HUES48 (cell line): ENCODE measurements at regions not wholly inside any gene's neighbourhood (a gene's known extent, or its start where the extent isn't known, plus 50 kb on each side); places are given as distances from the start of the nearest gene placed in this dataset.
A peak's percentile ranks its signal among the peaks of the same experiment; 100 is the strongest.
"Not testable (repeated sequence)": the region's sequence is repeated elsewhere in the genome, so short reads cannot be mapped to it uniquely, and the experiment has no call there.

ENCODE experiments used
- H3K27ac ChIP-seq: one replicate; pipeline ENCODE4 v1.7.0; 2013; ENCODE audit warnings: low read depth, low read length, inconsistent platforms
- H3K27me3 ChIP-seq: 2 replicates; pipeline ENCODE4 v1.6.1; 2013; ENCODE audit warnings: mild to moderate bottlenecking, low read length; ENCODE audit not compliant: control insufficient read depth, insufficient read depth
- H3K36me3 ChIP-seq: 2 replicates; pipeline ENCODE4 v1.6.1; 2013; ENCODE audit warnings: low read length; ENCODE audit not compliant: control insufficient read depth, insufficient read depth
- H3K4me1 ChIP-seq: 2 replicates; pipeline ENCODE4 v1.6.1; 2013; ENCODE audit warnings: mild to moderate bottlenecking, low read length; ENCODE audit not compliant: control insufficient read depth, insufficient read depth
- H3K4me3 ChIP-seq: 2 replicates; pipeline ENCODE4 v1.5.1; 2013; ENCODE audit warnings: mild to moderate bottlenecking, low read depth, low read length
- H3K9ac ChIP-seq: 2 replicates; pipeline ENCODE4 v1.6.1; 2013; ENCODE audit warnings: mild to moderate bottlenecking, low read depth, low read length, moderate library complexity
- H3K9me3 ChIP-seq: 2 replicates; pipeline ENCODE4 v1.6.1; 2013; ENCODE audit warnings: low read length; ENCODE audit not compliant: control insufficient read depth, insufficient read depth

DNA sequence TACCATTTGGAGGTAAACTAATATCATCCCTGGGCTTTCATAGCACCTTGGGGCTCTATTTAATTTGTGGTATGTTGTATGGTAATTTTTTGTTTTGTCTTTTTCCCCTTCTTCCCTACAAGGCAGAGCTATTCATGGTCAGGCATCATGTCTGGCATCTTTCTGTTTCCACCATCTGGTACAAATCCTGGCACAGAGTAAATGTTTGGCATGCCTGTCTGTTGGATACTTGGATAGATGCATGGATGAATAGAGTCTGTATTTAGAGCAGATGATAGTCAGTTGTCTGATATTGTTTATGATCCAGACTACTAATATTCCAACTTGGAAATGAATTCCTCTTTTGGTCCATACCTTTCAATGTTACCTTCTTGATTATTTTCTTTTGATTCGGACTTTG, 139.8 kb downstream of the NEDD1 start:
- no peak overlapping the region for H3K27ac ChIP-seq
- no peak overlapping the region for H3K9ac ChIP-seq
- H3K27me3 ChIP-seq, result no peaks in the 10 kb centered on the region
- H3K4me1 ChIP-seq, result peaks cover 14% of the 10 kb centered on the region
- H3K9me3 ChIP-seq, result no peaks in the 10 kb centered on the region
- H3K36me3 ChIP-seq, result no peaks in the 10 kb centered on the region
- H3K4me3 ChIP-seq, result no peak overlapping the region

DNA sequence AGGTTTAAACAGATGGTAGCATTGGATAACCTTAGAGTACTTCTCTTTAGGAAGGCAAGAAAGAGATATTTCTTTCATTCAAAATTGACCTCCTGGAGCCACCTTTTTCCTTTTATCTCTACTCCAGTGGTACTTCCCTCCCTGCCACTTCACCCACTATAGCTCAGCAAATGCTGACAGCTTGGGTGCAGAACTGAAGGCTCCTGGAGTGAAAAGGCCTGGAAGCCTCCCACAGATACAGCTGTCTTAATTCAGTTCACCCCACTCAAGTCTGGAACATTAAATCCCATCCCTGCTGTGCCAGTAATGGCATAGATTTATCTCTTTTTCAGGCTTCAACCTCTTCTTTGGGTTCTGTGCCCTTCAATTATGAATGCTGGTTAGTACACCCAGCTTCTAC, 140.3 kb downstream of the NEDD1 start:
- Histone ChIP-seq H3K9ac (no peak overlapping the region), H3K4me3 (no peak overlapping the region), H3K27me3 (no peaks in the 10 kb centered on the region), H3K9me3 (no peaks in the 10 kb centered on the region), H3K36me3 (no peaks in the 10 kb centered on the region), H3K27ac (no peak overlapping the region), H3K4me1 (peaks cover 16% of the 10 kb centered on the region)

DNA sequence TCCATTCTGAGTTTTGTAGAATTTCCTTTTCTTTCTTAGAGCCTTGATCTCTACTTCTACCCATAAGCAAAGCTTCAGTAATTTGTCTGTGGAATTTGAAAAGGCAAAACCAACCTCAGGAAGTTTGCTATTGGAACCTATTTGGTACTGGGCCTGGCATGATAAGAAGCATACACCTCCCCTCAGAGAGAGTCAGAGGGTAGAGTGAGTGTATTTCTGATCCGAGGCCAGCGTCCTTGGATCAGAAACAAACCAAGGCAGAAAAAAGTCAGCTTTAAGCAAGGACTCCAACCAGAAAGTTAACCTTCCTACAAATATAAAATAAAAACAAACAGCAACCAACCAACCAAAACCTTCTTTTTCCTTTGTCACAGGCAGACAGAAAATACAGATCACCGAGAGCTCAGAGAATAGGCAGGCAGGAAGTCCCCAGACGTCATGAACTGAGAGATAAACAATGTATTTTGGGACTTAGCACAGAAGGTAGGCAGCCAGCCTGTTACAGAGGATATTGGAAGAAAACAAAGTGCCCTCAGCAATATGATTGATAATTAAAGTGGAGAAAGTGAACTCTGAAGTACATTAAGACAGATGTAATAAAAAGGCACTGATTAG, 141.5 kb downstream of the NEDD1 start:
- no peak overlapping the region for H3K27ac ChIP-seq
- no peak overlapping the region for H3K4me3 ChIP-seq
- no peaks in the 10 kb centered on the region for H3K9me3 ChIP-seq
- no peaks in the 10 kb centered on the region for H3K36me3 ChIP-seq
- no peaks in the 10 kb centered on the region for H3K27me3 ChIP-seq
- H3K4me1 ChIP-seq, result peaks cover 16% of the 10 kb centered on the region
- H3K9ac ChIP-seq, result no peak overlapping the region

DNA sequence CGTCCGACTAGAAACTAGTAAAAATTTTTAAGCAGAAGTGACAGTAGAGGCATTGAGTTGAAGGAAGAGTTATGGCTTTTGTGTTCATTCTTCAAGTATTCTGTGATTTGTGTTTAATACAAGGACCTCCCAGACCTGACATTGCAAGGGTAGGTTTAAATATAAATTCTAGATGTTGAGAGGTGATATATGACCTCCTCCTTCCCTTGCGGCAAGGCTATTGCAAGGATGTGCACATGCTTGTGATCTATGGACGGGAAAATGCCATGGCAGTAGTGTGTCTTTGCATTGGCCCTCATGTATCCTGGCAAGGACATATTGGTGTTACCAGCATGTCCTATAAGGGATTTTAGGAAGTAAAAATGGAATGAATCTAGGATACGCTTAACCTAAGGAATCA, 143.5 kb downstream of the NEDD1 start:
- Histone ChIP-seq H3K4me3 (no peak overlapping the region), H3K9ac (no peak overlapping the region), H3K36me3 (no peaks in the 10 kb centered on the region), H3K27me3 (no peaks in the 10 kb centered on the region), H3K4me1 (peaks cover 8% of the 10 kb centered on the region), H3K27ac (no peak overlapping the region), H3K9me3 (no peaks in the 10 kb centered on the region)

DNA sequence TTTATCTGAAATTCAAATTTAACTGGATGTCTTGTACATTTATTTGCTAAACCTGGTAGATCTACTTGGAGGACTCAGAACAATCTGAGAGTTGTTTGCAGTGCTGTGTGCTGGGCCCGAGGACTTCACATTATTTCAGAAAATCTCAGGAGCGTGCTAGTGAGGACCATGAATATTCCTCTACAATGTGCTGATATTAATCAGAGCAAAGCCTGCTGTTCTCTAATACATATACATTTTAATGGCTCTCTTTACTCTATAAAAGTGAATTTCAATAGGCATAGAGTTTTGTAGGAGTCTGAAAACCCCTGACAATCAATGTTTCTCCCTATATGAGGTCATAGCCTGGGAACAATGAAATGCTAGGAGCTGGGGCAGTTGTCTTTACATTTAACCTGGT, 144.3 kb downstream of the NEDD1 start:
- Histone ChIP-seq H3K27me3 (no peaks in the 10 kb centered on the region), H3K9ac (no peak overlapping the region), H3K4me1 (peaks cover 8% of the 10 kb centered on the region), H3K27ac (no peak overlapping the region), H3K36me3 (no peaks in the 10 kb centered on the region), H3K9me3 (no peaks in the 10 kb centered on the region), H3K4me3 (no peak overlapping the region)

DNA sequence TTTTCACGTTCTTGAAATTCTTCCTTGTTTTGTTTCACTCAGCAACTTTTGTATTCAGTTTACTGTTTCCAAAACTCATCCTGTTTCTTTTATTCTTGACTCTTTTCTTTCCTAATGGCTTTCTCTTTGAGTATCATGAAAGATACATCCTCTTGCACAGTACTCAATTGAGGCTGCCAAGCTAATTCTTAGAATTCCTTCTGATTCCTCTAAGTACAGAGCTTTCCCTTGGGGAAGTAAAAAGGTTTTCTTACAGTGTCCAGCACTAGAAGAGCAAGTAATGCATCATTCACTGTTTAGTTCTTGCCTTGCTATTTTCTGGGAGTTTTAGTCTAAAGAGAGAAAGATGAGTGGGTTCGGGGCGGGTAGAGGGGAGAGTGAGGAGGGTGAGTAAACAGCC, 154.1 kb downstream of the NEDD1 start:
- Histone ChIP-seq H3K9ac (no peak overlapping the region), H3K4me1 (no peaks in the 10 kb centered on the region), H3K27me3 (no peaks in the 10 kb centered on the region), H3K27ac (no peak overlapping the region), H3K9me3 (peaks cover 4% of the 10 kb centered on the region; the same call in 1 of the 2 replicates), H3K4me3 (no peak overlapping the region), H3K36me3 (no peaks in the 10 kb centered on the region)

DNA sequence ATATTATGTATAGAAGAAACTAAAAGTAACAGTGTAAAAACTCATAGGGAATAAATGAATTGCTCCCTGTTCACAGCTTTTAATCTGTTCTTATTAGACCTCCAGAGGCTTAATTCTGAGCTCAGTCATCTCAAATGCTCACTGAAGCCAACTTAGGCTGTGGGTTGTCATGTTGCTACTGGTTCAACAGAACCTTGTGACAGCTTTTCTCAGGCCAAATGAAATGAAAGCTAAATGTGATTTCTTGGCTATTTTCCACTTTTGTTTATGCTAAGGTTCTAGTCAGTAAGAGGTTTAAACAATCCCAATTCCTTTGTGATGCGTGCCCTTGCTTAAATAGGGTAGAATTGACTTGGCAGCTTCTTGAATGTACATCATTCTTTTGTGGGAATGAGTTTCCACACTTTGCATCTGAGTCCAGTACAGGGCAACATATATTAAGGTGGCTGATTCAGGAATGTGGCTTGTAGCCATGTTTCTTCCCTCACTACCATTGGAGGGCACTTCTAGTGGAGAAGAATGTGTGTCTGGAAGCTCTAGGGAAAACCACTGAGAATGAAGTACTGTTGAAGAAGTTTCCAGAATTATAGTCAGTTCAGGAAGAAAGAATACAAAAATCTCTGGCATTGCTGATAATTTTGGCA, 156.4 kb downstream of the NEDD1 start:
- H3K4me3 ChIP-seq, result no peak overlapping the region
- H3K4me1 ChIP-seq, result no peaks in the 10 kb centered on the region
- H3K9me3 ChIP-seq, result no peaks in the 10 kb centered on the region
- H3K27me3 ChIP-seq, result no peaks in the 10 kb centered on the region
- no peak overlapping the region for H3K9ac ChIP-seq
- no peaks in the 10 kb centered on the region for H3K36me3 ChIP-seq
- no peak overlapping the region for H3K27ac ChIP-seq

DNA sequence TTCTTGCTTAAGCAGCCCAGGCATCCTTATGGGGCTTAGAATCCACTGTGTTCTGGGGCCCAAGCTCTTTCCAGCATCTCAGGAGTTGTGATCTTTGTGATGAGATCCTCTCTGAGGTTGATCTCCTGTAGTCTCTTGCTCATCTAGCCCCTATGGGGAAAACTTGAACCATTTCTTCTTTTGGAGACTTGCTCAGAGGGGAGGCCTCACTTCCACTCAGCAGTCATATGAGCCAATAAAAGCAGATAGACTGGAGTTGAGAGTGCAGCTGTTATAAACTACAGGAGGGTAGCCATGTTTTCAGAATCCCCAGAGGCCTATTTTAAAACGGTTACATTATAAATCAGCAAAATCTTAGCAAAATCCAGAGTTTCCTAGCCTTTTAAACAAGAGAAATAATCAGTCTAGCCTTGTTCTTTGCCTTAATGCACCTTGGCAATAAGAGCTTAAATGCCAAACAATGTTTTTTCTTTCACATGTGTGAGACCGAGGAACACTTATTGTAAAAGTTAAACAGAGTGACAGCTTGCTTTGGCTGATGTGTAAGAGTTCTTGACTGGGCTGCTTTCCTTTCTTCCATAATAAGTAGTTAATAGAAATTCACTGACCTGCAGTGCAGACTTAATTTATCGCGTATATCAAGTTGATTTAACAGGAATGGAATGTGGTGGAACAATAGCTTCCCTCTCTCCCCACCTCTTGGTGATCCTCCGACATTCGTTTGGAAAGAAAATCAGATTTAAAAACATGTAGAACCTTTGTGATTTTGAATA, 168.3 kb downstream of the NEDD1 start:
- no peaks in the 10 kb centered on the region for H3K36me3 ChIP-seq
- peak overlapping the region; percentile 47 for H3K27ac ChIP-seq
- no peaks in the 10 kb centered on the region for H3K27me3 ChIP-seq
- peaks cover 13% of the 10 kb centered on the region; the same call in 1 of the 2 replicates for H3K4me1 ChIP-seq
- no peaks in the 10 kb centered on the region for H3K9me3 ChIP-seq
- no peak overlapping the region for H3K9ac ChIP-seq
- no peak overlapping the region for H3K4me3 ChIP-seq

DNA sequence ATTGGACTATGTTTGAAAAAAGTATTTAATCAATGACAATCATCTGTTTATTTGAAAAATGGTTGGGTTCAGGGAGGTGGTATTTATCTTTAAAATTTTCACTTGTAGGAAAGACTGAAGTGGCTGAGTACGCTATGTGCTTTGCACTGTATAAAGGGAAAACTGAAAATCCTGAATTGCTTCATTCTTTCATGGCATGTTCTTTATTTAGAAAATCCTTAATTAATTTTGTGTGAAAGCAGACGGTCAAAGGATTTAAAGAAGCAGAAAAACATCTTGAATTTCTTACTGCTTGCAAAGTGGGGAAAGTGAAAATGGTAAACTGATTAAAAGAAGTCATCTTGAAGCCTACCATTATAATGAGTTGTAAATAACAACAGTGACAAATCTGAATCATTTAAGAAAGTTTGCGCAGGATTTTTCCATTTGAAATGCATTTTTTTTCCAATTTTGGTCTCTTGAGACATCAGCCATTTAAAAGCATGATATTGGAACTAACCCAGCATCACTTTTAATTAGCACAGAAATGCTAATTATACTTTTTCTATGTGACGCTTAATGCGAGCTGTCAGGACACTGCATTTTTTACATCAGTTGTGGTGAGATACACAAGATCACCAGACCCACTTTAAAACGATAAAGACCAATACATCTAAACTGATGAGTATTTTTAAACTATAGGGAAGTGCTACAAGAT, 169.0 kb downstream of the NEDD1 start:
- Histone ChIP-seq H3K36me3 (no peaks in the 10 kb centered on the region), H3K9me3 (no peaks in the 10 kb centered on the region), H3K4me1 (peaks cover 13% of the 10 kb centered on the region; the same call in 1 of the 2 replicates)

DNA sequence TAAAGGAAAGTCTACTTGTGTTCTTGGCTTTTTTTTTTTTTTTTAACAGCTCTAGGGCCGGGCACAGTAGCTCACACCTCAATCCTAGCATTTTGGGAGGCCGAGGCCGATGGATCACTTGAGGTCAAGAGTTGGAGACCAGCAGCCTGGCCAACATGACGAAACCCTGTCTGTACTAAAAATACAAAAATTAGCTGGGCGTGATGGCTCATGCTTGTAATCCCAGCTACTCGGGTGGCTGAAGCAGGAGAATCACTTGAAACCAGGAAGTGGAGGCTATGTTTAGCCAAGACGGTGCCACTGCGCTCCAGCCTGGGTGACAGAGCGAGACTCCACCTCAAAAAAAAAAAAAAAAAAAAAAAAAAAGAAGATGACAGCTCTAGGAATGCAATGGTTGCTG, 169.9 kb downstream of the NEDD1 start:
- H3K27ac ChIP-seq, H3K4me3 ChIP-seq, H3K9me3 ChIP-seq, H3K36me3 ChIP-seq, H3K9ac ChIP-seq, H3K27me3 ChIP-seq: not testable (repeated sequence)
- H3K4me1 ChIP-seq, result peaks cover 13% of the 10 kb centered on the region; the same call in 1 of the 2 replicates

More for the DNA sequence above, 169.0 kb downstream of the NEDD1 start:
- no peak overlapping the region for H3K27ac ChIP-seq
- no peaks in the 10 kb centered on the region for H3K27me3 ChIP-seq
- no peak overlapping the region for H3K4me3 ChIP-seq
- H3K9ac ChIP-seq, result no peak overlapping the region

DNA sequence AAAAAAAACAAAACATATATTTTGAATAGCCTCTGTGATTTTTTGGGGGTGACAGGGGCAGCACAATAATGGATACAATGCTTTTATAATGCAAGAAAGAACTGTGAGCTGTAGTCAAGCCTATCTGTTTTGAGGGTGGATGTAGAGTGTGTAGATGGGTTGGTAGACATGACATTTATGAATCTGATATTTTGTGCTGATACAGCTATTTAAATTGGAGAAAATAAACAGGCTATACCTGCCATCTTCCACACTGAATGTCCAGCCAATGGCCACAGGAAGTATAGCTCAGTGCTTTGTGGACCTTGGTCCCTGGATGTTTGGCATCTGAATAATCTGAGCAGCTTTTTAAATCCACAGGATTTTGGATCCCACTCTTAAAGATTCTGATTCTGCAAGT, 175.0 kb downstream of the NEDD1 start:
- Histone ChIP-seq H3K36me3 (no peaks in the 10 kb centered on the region), H3K9ac (no peak overlapping the region), H3K4me1 (no peaks in the 10 kb centered on the region), H3K27ac (no peak overlapping the region), H3K4me3 (no peak overlapping the region), H3K9me3 (no peaks in the 10 kb centered on the region), H3K27me3 (no peaks in the 10 kb centered on the region)
